ENCODE measurements at regions not wholly inside any gene's neighbourhood (a gene's known extent, or its start where the extent isn't known, plus 50 kb on each side); places are given as distances from the start of the nearest gene placed in this dataset.

- no peak for DNase-seq (ENCODE audit: low spot score)
These were observed 407.3 kb downstream of the MATN1 start for GRCh38 chr1:30316056-30316455.

- DNase-seq (ENCODE audit: low spot score) = no peak
These were observed 408.0 kb downstream of the MATN1 start for GRCh38 chr1:30315185-30315960.

- no peak for DNase-seq (ENCODE audit: low spot score)
These were observed 408.8 kb downstream of the MATN1 start for GRCh38 chr1:30314591-30314990.

GRCh38 chr1:30313584-30313983, 409.8 kb downstream of the MATN1 start:
- no peak for DNase-seq (ENCODE audit: low spot score)

GRCh38 chr1:30313176-30313575, 410.2 kb downstream of the MATN1 start:
- no peak for DNase-seq (ENCODE audit: low spot score)

- DNase-seq (ENCODE audit: low spot score) = no peak
These were observed 411.2 kb downstream of the MATN1 start for GRCh38 chr1:30312226-30312625.

- DNase-seq (ENCODE audit: low spot score) = no peak
These were observed 411.6 kb downstream of the MATN1 start for GRCh38 chr1:30311749-30312148.

- no peak for DNase-seq (ENCODE audit: low spot score)
These were observed 412.2 kb downstream of the MATN1 start for GRCh38 chr1:30310966-30311742.

- no peak for DNase-seq (ENCODE audit: low spot score)
These were observed 416.2 kb downstream of the MATN1 start for GRCh38 chr1:30307182-30307581.

- DNase-seq (ENCODE audit: low spot score) = no peak
These were observed 417.9 kb downstream of the MATN1 start for GRCh38 chr1:30305519-30305918.

GRCh38 chr1:30305061-30305460, 418.3 kb downstream of the MATN1 start:
- no peak for DNase-seq (ENCODE audit: low spot score)

- no peak for DNase-seq (ENCODE audit: low spot score)
These were observed 419.3 kb downstream of the MATN1 start for GRCh38 chr1:30304080-30304479.

GRCh38 chr1:30303387-30303786, 420.0 kb downstream of the MATN1 start:
- no peak for DNase-seq (ENCODE audit: low spot score)

- DNase-seq (ENCODE audit: low spot score) = no peak
These were observed 420.5 kb downstream of the MATN1 start for GRCh38 chr1:30302858-30303257.

- no peak for DNase-seq (ENCODE audit: low spot score)
These were observed 422.7 kb downstream of the MATN1 start for GRCh38 chr1:30300669-30301068.

GRCh38 chr1:30299393-30299792, 424.0 kb downstream of the MATN1 start:
- DNase-seq (ENCODE audit: low spot score) = no peak

- DNase-seq (ENCODE audit: low spot score) = no peak
These were observed 427.7 kb downstream of the MATN1 start for GRCh38 chr1:30295674-30296073.

- DNase-seq (ENCODE audit: low spot score) = no peak
These were observed 428.1 kb downstream of the MATN1 start for GRCh38 chr1:30295266-30295665.

- no peak for DNase-seq (ENCODE audit: low spot score)
These were observed 428.9 kb downstream of the MATN1 start for GRCh38 chr1:30294508-30294907.

- no peak for DNase-seq (ENCODE audit: low spot score)
These were observed 430.9 kb downstream of the MATN1 start for GRCh38 chr1:30292451-30292850.

- no peak for DNase-seq (ENCODE audit: low spot score)
These were observed 431.9 kb downstream of the MATN1 start for GRCh38 chr1:30291526-30291925.

- no peak for DNase-seq (ENCODE audit: low spot score)
These were observed 432.8 kb downstream of the MATN1 start for GRCh38 chr1:30290581-30290980.

GRCh38 chr1:30287976-30288375, 435.4 kb downstream of the MATN1 start:
- no peak for DNase-seq (ENCODE audit: low spot score)

Data from activated CD4-positive, alpha-beta T cell treated with anti-CD3 and anti-CD28 coated beads, Interleukin-2, Interleukin-4, amounts not matched to agents 100 ng/mL and 50 ng/mL, durations not matched to agents 16 hours and 8 hours (primary cell).